ENCODE measurements at regions not wholly inside any gene's neighbourhood (a gene's known extent, or its start where the extent isn't known, plus 50 kb on each side); places are given as distances from the start of the nearest gene placed in this dataset.

- no peak overlapping the region for H3K27ac ChIP-seq (ENCODE audit: low read depth)
- DNase-seq (ENCODE audit: extremely low spot score), result no peak
These were observed 88.4 kb downstream of the RBFOX3 start for GRCh38 chr17:79522414-79522813.

DNA sequence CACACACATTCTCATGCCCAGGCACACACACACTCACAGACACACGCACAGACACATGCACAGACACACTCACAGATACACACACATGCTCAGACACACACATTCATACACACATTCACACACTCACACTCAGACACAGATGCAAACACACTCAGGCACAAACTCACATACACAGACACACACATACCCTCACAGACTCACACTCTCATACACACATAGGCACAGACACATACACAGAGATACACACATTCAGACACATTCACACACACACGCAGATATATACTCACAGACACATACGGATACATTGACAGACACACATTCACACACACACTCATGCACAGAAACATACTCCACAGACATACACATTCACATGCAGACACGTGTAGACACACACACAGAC, 89.6 kb downstream of the RBFOX3 start:
- Histone ChIP-seq H3K36me3 (ENCODE audit: insufficient read depth) (no peaks in the 10 kb centered on the region), H3K27ac (ENCODE audit: low read depth) (no peak overlapping the region), H3K4me1 (ENCODE audit: insufficient read depth) (no peaks in the 10 kb centered on the region), H3K4me3 (ENCODE audit: low read depth, low read length) (no peak overlapping the region)
- 80% methylated on average over 4 of the region's 4 CpGs for WGBS
- no peak for DNase-seq (ENCODE audit: extremely low spot score)

More at GRCh38 chr17:79522414-79522813, 88.4 kb downstream of the RBFOX3 start:
- H3K4me3 ChIP-seq (ENCODE audit: low read depth, low read length), result no peak overlapping the region
- WGBS, result 87% methylated on average over 6 of the region's 6 CpGs
- H3K36me3 ChIP-seq (ENCODE audit: insufficient read depth), result no peaks in the 10 kb centered on the region
- H3K4me1 ChIP-seq (ENCODE audit: insufficient read depth), result no peaks in the 10 kb centered on the region

DNA sequence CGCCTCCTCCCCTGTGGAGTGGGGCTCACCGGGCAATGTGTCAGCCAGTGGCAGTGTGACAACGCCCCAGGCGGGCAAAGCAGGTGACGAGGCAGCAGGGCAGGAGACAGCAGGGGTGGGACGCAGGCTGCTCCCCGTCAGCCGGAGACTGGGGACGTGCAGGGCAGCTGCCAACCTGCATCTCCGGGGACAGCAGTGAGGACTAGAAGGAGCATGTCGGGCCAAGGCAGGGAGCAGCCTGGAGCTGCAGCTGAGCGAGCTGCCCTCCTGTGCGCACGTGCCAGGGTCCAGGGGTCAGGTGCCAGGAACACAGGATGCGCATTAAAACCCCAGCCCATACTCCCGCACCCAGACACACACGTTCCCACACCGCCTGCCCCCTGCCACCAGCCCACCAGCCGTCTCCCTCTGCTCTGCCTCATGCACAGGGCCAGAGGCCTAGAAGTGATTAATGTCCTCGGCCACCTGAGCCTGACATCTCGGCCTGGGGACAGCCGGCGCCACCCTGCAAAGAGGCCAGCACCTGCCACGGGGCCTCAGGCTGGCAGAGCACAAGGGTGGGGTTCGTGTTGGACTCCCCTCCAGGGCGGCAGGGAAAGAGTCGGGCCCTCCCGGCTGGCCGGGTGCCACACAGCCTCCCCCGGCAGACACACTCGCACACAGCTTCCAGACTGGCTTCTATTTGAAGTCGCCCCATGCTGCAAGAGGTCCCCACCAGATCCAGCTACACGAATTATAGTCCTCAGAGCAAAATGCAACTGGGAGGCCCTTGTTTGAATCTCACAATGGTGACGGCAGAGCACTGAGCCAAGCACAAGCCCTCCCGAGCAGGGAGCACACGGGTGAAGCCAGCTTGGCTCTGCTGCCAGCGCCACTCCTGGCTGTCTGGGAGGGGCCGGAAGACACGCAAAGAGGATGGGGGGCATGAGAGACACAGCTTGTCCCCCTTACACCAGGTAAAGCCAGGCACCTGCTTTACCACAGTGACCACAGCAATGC, 90.4 kb downstream of the RBFOX3 start:
- Histone ChIP-seq H3K36me3 (ENCODE audit: insufficient read depth) (no peaks in the 10 kb centered on the region), H3K4me3 (ENCODE audit: low read depth, low read length) (no peak overlapping the region), H3K27ac (ENCODE audit: low read depth) (no peak overlapping the region), H3K4me1 (ENCODE audit: insufficient read depth) (no peaks in the 10 kb centered on the region)
- DNase-seq (ENCODE audit: extremely low spot score), result no peak
- WGBS, result 69% methylated on average over 39 of the region's 39 CpGs

- Histone ChIP-seq H3K36me3 (ENCODE audit: insufficient read depth) (no peaks in the 10 kb centered on the region), H3K4me3 (ENCODE audit: low read depth, low read length) (no peak overlapping the region), H3K27ac (ENCODE audit: low read depth) (no peak overlapping the region), H3K4me1 (ENCODE audit: insufficient read depth) (no peaks in the 10 kb centered on the region)
- WGBS, result 86% methylated on average over 11 of the region's 11 CpGs
- no peak for DNase-seq (ENCODE audit: extremely low spot score)
These were observed 91.2 kb downstream of the RBFOX3 start for GRCh38 chr17:79519601-79520000.

DNA sequence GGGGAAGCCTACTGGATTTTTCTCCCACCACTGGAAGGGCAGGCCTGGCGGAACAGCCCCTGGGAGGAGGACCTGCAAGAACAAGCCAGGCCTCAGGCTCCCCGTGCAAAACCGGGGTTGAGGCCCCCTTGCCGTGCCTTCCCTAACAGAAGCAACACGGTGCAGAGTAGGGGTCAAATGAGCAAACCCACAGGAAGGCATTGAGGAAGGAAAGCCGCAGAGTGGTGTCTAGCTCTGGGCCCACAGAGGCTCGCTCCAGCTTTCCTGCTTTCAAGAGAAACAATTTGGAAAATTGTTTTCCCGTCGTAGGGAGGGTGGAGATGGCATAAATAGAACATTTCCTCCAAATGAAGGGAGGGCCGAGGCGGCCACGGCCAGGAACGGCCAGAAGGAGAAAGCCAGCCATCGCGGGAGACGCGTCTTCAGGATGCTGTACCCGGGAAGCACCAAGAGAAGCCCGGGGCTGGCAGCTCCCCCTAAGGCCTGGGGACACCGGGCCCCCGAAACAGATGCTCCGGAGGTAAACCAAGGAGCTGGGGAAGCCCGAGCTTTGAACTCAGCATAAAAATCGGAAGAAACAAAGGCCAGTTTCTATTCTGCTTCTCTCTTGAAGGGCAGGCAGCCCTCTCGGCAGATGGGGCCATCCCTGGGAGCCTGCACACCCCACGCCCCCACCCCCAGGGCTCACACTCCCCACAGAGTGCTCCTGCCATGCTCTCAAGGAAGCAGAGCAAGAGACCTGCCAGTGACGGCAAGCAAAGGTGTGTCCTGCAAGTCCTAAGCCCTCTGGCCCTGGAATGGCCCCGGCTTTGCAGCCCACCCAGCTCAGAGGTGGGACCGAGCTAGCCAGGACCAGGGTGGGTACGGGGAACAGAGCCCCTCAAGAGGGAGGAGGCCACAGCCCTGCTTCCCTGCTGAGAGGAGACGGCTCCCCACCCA, 92.0 kb downstream of the RBFOX3 start:
- H3K4me1 ChIP-seq (ENCODE audit: insufficient read depth), result no peaks in the 10 kb centered on the region
- H3K27ac ChIP-seq (ENCODE audit: low read depth), result no peak overlapping the region
- H3K4me3 ChIP-seq (ENCODE audit: low read depth, low read length), result no peak overlapping the region
- DNase-seq (ENCODE audit: extremely low spot score), result no peak
- H3K36me3 ChIP-seq (ENCODE audit: insufficient read depth), result no peaks in the 10 kb centered on the region
- 65% methylated on average over 31 of the region's 31 CpGs for WGBS

GRCh38 chr17:79517827-79518584, 92.8 kb downstream of the RBFOX3 start:
- 66% methylated on average over 24 of the region's 24 CpGs for WGBS
- Histone ChIP-seq H3K4me1 (ENCODE audit: insufficient read depth) (no peaks in the 10 kb centered on the region), H3K27ac (ENCODE audit: low read depth) (no peak overlapping the region)

GRCh38 chr17:79515646-79516571, 94.9 kb downstream of the RBFOX3 start:
- no peak for DNase-seq (ENCODE audit: extremely low spot score)
- 68% methylated on average over 21 of the region's 21 CpGs for WGBS
- H3K4me3 ChIP-seq (ENCODE audit: low read depth, low read length), result no peak overlapping the region
- no peaks in the 10 kb centered on the region for H3K4me1 ChIP-seq (ENCODE audit: insufficient read depth)
- H3K27ac ChIP-seq (ENCODE audit: low read depth), result no peak overlapping the region
- no peaks in the 10 kb centered on the region for H3K36me3 ChIP-seq (ENCODE audit: insufficient read depth)

More at GRCh38 chr17:79517827-79518584, 92.8 kb downstream of the RBFOX3 start:
- no peaks in the 10 kb centered on the region for H3K36me3 ChIP-seq (ENCODE audit: insufficient read depth)
- no peak overlapping the region for H3K4me3 ChIP-seq (ENCODE audit: low read depth, low read length)
- no peak for DNase-seq (ENCODE audit: extremely low spot score)

GRCh38 chr17:79515110-79515509, 95.7 kb downstream of the RBFOX3 start:
- Histone ChIP-seq H3K4me1 (ENCODE audit: insufficient read depth) (no peaks in the 10 kb centered on the region), H3K27ac (ENCODE audit: low read depth) (no peak overlapping the region), H3K4me3 (ENCODE audit: low read depth, low read length) (no peak overlapping the region), H3K36me3 (ENCODE audit: insufficient read depth) (no peaks in the 10 kb centered on the region)
- WGBS, result 87% methylated on average over 7 of the region's 7 CpGs
- DNase-seq (ENCODE audit: extremely low spot score), result no peak

DNA sequence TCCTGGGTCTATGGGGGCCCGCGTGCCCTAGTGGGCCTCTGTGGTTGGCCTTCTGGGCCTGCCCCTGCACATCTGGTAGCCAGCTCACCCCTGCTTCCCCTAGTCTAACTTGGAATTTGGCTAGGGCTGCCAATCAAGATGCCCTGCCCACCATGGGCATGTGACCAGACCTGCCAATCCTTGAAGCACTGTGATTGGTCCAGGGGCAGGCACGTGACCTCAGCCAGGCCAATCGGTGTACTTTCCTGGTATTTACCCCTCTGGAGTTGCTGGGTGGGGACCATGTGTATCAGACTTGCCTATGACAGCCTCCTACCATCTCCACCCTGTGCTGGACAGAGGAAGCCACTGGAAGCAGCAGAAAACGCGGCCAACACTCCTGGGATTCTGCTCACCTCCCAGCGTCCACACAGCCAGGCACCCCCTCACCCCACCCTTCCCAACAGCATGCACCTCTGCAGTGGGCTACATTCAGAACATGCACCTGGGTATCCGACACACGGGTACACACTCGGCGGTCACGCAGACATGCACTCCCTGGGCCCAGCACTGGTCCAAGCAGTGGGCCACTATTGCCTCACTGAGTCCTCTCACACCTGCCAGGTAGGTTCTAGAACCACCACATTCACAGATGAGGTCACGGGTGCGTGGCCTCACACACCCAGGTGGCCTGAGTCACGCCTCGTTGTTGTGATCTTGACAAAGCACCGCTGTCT, 96.9 kb downstream of the RBFOX3 start:
- Histone ChIP-seq H3K36me3 (ENCODE audit: insufficient read depth) (no peaks in the 10 kb centered on the region), H3K4me1 (ENCODE audit: insufficient read depth) (no peaks in the 10 kb centered on the region), H3K27ac (ENCODE audit: low read depth) (no peak overlapping the region), H3K4me3 (ENCODE audit: low read depth, low read length) (no peak overlapping the region)
- 96% methylated on average over 17 of the region's 17 CpGs for WGBS
- DNase-seq (ENCODE audit: extremely low spot score), result no peak

- H3K4me1 ChIP-seq (ENCODE audit: insufficient read depth), result no peaks in the 10 kb centered on the region
- DNase-seq (ENCODE audit: extremely low spot score), result no peak
- no peak overlapping the region for H3K27ac ChIP-seq (ENCODE audit: low read depth)
- no peaks in the 10 kb centered on the region for H3K36me3 ChIP-seq (ENCODE audit: insufficient read depth)
- WGBS, result 94% methylated on average over 4 of the region's 4 CpGs
- no peak overlapping the region for H3K4me3 ChIP-seq (ENCODE audit: low read depth, low read length)
These were observed 97.6 kb downstream of the RBFOX3 start for GRCh38 chr17:79513206-79513605.

GRCh38 chr17:79511471-79511870, 99.4 kb downstream of the RBFOX3 start:
- DNase-seq (ENCODE audit: extremely low spot score), result no peak
- H3K36me3 ChIP-seq (ENCODE audit: insufficient read depth), result no peaks in the 10 kb centered on the region

DNA sequence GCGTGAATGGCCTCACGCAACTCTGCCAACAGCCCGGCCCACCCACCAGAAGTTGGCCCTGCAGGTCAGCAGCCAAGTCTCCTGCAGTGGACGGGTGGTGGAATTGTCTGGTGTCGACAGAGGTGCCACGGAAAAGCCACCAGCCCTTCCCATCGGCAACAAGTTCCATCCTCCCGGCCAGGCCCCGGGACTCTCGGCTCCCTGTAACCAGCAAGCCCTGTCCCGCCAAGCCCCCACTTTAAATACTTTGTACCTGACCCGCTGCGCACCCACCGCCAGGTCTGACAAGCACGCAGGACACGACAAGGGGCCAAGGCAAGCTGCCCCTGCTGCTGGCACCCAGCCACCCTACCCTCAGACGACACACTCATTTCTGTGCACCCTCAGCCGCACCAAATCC, 100.8 kb downstream of the RBFOX3 start:
- Histone ChIP-seq H3K27ac (ENCODE audit: low read depth) (no peak overlapping the region), H3K4me1 (ENCODE audit: insufficient read depth) (no peaks in the 10 kb centered on the region), H3K4me3 (ENCODE audit: low read depth, low read length) (no peak overlapping the region), H3K36me3 (ENCODE audit: insufficient read depth) (no peaks in the 10 kb centered on the region)
- 89% methylated on average over 18 of the region's 18 CpGs for WGBS
- DNase-seq (ENCODE audit: extremely low spot score), result no peak

More at GRCh38 chr17:79511471-79511870, 99.4 kb downstream of the RBFOX3 start:
- WGBS, result 96% methylated on average over 12 of the region's 12 CpGs
- Histone ChIP-seq H3K4me1 (ENCODE audit: insufficient read depth) (no peaks in the 10 kb centered on the region), H3K27ac (ENCODE audit: low read depth) (no peak overlapping the region), H3K4me3 (ENCODE audit: low read depth, low read length) (no peak overlapping the region)

All from urinary bladder (tissue), 3 donors.